A204.1 (cell line): ENCODE measurements at regions not wholly inside any gene's neighbourhood (a gene's known extent, or its start where the extent isn't known, plus 50 kb on each side); places are given as distances from the start of the nearest gene placed in this dataset.

Source experiments
- FAIRE-seq: peaks from 2 replicates; lab custom pipeline; 2012; peaks lifted over from hg19 to GRCh38; lab: Jason Lieb, UNC

- FAIRE-seq, result no peak
Observed at GRCh38 chr5:58064801-58065200, 395.1 kb downstream of the PLK2 start.

GRCh38 chr5:58060996-58061395, 398.9 kb downstream of the PLK2 start:
- no peak for FAIRE-seq

GRCh38 chr5:58057324-58057723, 402.6 kb downstream of the PLK2 start:
- FAIRE-seq, result no peak

DNA sequence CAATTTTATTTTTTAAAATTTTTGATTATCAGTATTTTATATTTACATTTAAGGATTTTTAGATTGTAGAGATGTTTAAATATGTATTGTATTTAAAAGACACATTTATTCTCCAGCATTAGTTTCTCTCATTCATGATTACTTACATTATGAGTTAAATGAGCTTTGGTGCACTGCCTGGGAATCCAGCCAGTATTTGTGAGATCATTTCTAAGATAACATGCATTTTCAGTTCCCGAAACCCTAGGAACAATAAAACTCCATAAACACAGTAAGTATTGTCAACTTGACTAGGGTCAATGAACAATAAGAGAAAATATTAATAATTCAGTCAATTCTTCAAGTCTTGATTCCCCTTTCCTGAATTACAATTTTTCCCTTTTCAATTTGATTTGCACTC, 403.3 kb downstream of the PLK2 start:
- no peak for FAIRE-seq

DNA sequence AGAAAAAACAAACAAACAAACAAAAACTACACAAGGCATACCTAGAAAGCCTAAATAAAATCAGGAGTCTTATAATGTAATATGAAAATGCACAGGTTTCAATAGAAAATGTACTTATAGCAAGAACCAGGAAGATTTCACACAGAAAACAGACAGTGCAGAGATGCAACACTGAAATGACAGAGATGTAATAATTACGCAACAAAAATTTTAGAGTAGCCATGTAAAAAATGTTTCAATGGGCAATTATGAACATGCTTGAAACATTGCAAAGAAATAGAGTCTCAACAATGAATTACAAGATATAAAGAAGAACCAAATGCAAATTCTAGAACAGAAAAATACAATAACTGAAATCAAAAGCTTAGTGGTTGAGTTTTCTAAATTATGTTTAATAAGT, 405.9 kb downstream of the PLK2 start:
- no peak for FAIRE-seq

- no peak for FAIRE-seq
Observed at GRCh38 chr5:58048954-58049353, 410.9 kb downstream of the PLK2 start.

GRCh38 chr5:58048185-58048925, 411.5 kb downstream of the PLK2 start:
- no peak for FAIRE-seq

- FAIRE-seq, result no peak
Observed at GRCh38 chr5:58046371-58046770, 413.5 kb downstream of the PLK2 start.

- FAIRE-seq, result no peak
Observed at GRCh38 chr5:58044166-58044565, 415.7 kb downstream of the PLK2 start.

GRCh38 chr5:58043032-58043945, 416.6 kb downstream of the PLK2 start:
- FAIRE-seq, result no peak

DNA sequence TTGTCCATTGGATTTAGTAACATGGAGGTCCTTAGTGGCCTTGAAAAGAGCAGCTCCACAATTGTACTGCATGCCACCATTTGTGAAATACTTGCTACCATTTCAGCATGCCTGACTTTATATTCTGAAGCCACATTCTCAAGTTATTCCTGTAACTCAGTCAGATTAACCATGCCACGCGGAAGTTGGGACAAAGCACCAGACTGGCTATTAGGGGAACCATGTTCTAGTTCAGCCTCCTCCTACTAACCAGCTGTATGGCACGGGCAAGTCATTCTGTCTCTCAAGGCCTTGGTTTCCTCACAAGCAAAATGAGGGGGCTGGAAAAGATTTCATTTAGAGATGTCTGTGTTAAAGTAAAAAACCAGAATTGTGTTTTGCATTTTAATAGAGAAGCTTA, 418.0 kb downstream of the PLK2 start:
- no peak for FAIRE-seq

- no peak for FAIRE-seq
Observed at GRCh38 chr5:58040846-58041245, 419.0 kb downstream of the PLK2 start.

DNA sequence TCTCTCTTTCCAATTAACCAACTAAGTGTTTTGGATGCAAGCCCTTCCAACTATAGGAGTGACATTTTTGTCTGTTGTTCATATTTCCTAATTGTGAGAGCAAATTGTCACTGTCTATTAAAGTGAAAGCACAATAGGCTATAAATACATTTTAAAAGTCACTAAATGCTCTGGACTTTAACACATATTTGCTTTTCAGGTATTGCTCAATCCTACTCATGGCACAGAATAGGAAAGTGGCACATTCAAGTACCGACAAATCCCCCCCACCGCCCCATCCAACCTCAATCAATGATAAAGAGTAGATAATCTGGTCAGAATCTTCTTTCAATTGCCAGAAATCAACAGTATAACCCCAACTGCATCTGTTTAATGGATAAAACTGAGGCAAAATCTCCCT, 419.8 kb downstream of the PLK2 start:
- no peak for FAIRE-seq

GRCh38 chr5:58037899-58038298, 422.0 kb downstream of the PLK2 start:
- FAIRE-seq, result no peak

GRCh38 chr5:58025809-58026208, 434.1 kb downstream of the PLK2 start:
- FAIRE-seq, result no peak

DNA sequence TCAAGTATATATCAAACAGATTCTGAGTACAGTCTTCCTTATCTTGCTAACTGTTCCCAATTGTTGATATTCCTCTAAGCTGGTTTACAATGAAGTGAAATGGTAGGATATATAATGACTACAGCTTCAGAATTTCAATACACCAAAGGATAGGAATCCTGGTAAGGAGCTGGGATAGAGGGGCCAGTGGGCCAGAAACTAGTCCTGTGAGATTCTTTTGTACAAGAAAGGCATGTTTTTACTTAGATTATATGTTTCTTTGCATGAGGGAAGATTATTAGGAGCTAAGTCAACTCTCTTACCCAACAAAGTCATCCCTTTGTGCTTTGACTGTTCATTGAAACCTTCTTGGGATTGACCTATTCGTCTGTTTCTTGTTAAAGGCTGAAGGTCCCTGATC, 435.7 kb downstream of the PLK2 start:
- FAIRE-seq, result no peak

DNA sequence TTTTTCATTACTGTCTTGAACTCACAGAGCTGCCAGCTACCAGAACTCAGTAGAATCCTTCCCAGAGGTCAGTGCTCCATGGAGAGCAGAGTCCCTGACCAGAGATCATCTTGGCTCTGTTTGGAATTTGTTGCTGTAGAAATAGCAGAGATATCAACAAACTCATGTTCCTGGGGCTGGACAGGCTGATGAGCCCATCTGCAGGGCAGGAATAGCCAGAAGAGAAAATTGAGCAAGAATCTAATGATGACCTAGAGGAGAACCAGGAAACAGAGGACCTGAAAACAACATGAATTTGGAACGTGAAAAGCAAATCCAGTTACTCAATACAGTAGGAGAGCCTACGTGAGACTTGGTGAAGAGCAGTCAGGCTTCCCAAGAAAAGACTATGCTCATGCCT, 437.8 kb downstream of the PLK2 start:
- FAIRE-seq, result no peak

- FAIRE-seq, result no peak
Observed at GRCh38 chr5:58021466-58021865, 438.4 kb downstream of the PLK2 start.

- no peak for FAIRE-seq
Observed at GRCh38 chr5:58019614-58020013, 440.3 kb downstream of the PLK2 start.

DNA sequence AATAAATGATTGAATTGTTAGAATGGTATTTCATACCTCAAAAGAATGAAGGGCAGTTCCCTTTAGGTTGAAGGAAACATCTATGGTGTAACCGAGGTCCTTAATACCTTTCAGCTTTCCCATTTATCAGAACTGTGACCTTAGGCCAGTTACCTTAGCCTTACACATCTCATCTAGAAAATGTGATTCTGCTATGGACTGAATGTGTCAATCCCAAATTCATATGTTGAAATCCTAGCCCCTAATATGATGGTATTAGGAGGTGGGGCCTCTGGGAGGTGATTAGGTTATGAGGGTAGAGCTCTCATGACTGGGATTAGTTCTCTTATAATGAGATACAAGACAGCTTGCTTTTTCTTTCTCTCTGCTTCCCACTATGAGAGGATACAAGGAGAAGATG, 441.9 kb downstream of the PLK2 start:
- FAIRE-seq, result no peak

- no peak for FAIRE-seq
Observed at GRCh38 chr5:58016877-58017276, 443.0 kb downstream of the PLK2 start.

DNA sequence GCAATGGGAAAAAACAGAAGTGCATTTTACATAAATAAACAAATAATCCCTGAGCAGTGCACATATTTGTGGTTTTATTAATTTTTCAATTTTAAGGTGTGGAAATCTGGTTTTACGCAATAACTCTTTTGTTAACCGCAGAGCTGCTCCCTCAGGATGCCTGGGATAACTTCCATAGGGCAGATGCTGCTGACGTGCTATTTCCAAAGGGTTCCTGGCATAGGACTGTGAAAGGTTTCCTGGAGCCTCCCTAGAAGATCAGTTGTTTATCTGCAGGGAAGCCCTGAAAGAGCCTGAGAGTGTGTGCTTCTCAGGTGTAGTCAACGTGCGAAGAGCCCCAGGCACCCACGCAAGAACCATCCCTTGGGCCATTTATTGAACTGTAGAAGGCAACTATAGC, 443.5 kb downstream of the PLK2 start:
- no peak for FAIRE-seq

- no peak for FAIRE-seq
Observed at GRCh38 chr5:58015175-58015574, 444.7 kb downstream of the PLK2 start.
